Neutrophil (primary cell): ENCODE measurements at regions not wholly inside any gene's neighbourhood (a gene's known extent, or its start where the extent isn't known, plus 50 kb on each side); places are given as distances from the start of the nearest gene placed in this dataset.

ENCODE experiments used
- H3K27ac ChIP-seq: fragments of 200-600 bp; sonication (generic); 2 replicates; pipeline ENCODE4 v1.5.1; 2016; ENCODE audit warnings: mild to moderate bottlenecking, moderate library complexity
- H3K27me3 ChIP-seq: fragments of 200-600 bp; sonication (generic); 2 replicates; pipeline ENCODE4 v1.6.0; 2016; ENCODE audit warnings: mild to moderate bottlenecking
- H3K36me3 ChIP-seq: fragments of 200-600 bp; sonication (generic); 2 replicates; pipeline ENCODE4 v1.5.1; 2017
- H3K4me1 ChIP-seq, 2 experiments: fragments of 200-600 bp in 1 of 2; sonication (generic) in 1 of 2; 1 replicate in 1 of 2; 2 replicates in 1 of 2; pipeline versions ENCODE4 v1.5.1 to v1.6.1; 2013 to 2016; ENCODE audit warnings: low read depth in 1 of 2, low read length in 1 of 2, mild to moderate bottlenecking in 1 of 2, moderate library complexity in 1 of 2; ENCODE audit not compliant: control insufficient read depth in 1 of 2, insufficient read depth in 1 of 2
- H3K4me3 ChIP-seq, 2 experiments: fragments of 200-600 bp in 1 of 2; sonication (generic) in 1 of 2; 1 replicate in 1 of 2; 2 replicates in 1 of 2; pipeline ENCODE4 v1.5.1; 2013 to 2016; ENCODE audit warnings: low read depth in 1 of 2, low read length in 1 of 2, mild to moderate bottlenecking in 1 of 2, moderate library complexity in 1 of 2
- H3K9me3 ChIP-seq: fragments of 200-600 bp; sonication (generic); 2 replicates; pipeline ENCODE4 v1.5.1; 2016
- CTCF ChIP-seq: fragments of 200-600 bp; sonication (generic); IDR thresholded peaks from 2 replicates; pipeline ENCODE4 v1.5.1; 2016; ENCODE audit warnings: antibody characterized with exemption

- Histone ChIP-seq H3K27me3 (no peaks in the 10 kb centered on the region), H3K9me3 (no peaks in the 10 kb centered on the region), H3K27ac (no peak overlapping the region), H3K4me1 (no peaks in the 10 kb centered on the region), H3K36me3 (no peaks in the 10 kb centered on the region), H3K4me3 (no peak overlapping the region)
- no peak for TF ChIP-seq CTCF
Observed at GRCh38 chr4:10278071-10278470, 161.5 kb upstream of the WDR1 start.

DNA sequence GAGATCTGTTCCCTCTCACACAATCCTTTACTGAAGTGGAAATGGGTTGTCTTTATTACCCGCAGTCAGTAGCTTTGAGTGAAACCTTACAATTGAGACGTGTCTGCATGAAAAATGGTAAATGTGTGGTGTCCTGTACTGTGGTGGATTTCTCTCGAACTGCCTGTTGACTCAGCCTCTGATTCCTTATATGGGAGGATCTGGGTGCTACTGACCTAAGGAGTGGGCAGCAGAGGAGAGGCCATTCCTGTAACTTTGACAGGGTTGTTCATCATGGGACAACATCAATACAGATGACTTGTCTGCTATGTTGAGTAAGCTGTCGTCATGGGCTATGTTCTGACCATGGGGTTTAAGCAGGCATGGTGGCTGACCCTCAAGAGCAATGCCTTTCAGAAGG lies 159.6 kb upstream of the WDR1 start:
- Histone ChIP-seq H3K36me3 (no peaks in the 10 kb centered on the region), H3K4me3 (no peak overlapping the region), H3K27me3 (no peaks in the 10 kb centered on the region), H3K4me1 (no peaks in the 10 kb centered on the region), H3K27ac (no peak overlapping the region), H3K9me3 (no peaks in the 10 kb centered on the region)
- TF ChIP-seq CTCF = no peak

GRCh38 chr4:10275696-10276095 lies 159.1 kb upstream of the WDR1 start:
- H3K4me3 ChIP-seq = no peak overlapping the region
- TF ChIP-seq CTCF = no peak
- no peaks in the 10 kb centered on the region for H3K36me3 ChIP-seq
- H3K27me3 ChIP-seq = no peaks in the 10 kb centered on the region
- no peaks in the 10 kb centered on the region for H3K4me1 ChIP-seq
- no peaks in the 10 kb centered on the region for H3K9me3 ChIP-seq
- H3K27ac ChIP-seq = no peak overlapping the region

GRCh38 chr4:10273030-10273429 lies 156.4 kb upstream of the WDR1 start:
- H3K4me3 ChIP-seq = no peak overlapping the region
- no peaks in the 10 kb centered on the region for H3K36me3 ChIP-seq
- H3K9me3 ChIP-seq = no peaks in the 10 kb centered on the region
- no peak for TF ChIP-seq CTCF
- no peaks in the 10 kb centered on the region for H3K27me3 ChIP-seq
- H3K27ac ChIP-seq = no peak overlapping the region
- H3K4me1 ChIP-seq = no peaks in the 10 kb centered on the region

DNA sequence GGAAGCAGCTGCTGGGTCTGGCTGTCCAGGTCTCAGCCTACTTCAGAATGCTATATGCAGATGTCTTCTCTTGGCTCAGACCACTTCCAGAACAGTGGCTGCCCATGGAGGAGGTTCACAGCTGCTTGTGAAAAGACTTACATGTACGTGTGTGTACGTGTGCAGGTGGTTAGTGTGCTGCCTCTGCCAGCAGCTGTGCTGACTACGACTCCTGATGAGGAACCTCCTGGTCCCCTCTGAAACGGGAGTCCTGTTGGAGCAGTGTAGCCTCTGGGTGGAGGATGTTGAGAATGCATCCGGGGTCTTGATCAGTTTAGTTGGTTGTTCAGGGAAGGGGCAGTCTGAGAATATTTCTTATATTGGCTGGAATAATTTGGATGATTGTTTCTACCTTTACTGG lies 155.9 kb upstream of the WDR1 start:
- Histone ChIP-seq H3K27ac (no peak overlapping the region), H3K9me3 (no peaks in the 10 kb centered on the region), H3K4me3 (no peak overlapping the region), H3K36me3 (no peaks in the 10 kb centered on the region), H3K27me3 (no peaks in the 10 kb centered on the region), H3K4me1 (no peaks in the 10 kb centered on the region)
- no peak for TF ChIP-seq CTCF

- no peak for TF ChIP-seq CTCF
- H3K36me3 ChIP-seq = no peaks in the 10 kb centered on the region
- no peaks in the 10 kb centered on the region for H3K27me3 ChIP-seq
- no peaks in the 10 kb centered on the region for H3K4me1 ChIP-seq
- H3K27ac ChIP-seq = no peak overlapping the region
- H3K9me3 ChIP-seq = no peaks in the 10 kb centered on the region
- no peak overlapping the region for H3K4me3 ChIP-seq
Observed at GRCh38 chr4:10267066-10267465, 150.5 kb upstream of the WDR1 start.
